Suprapubic skin (tissue), 4 donors: ENCODE measurements at regions not wholly inside any gene's neighbourhood (a gene's known extent, or its start where the extent isn't known, plus 50 kb on each side); places are given as distances from the start of the nearest gene placed in this dataset.

Source experiments
- EP300 ChIP-seq: sonication (generic); formaldehyde crosslinking; IDR thresholded peaks from one replicate; pipeline ENCODE4 v1.6.1; 2017; ENCODE audit warnings: antibody characterized with exemption
- POLR2A ChIP-seq, 2 donors: fragments of 450-650 bp; IDR thresholded peaks; one replicate each; pipeline ENCODE4 v1.6.1; 2017; ENCODE audit warnings: antibody characterized with exemption in 2 of 2, mild to moderate bottlenecking in 2 of 2, moderate library complexity in 2 of 2
- POLR2AphosphoS5 ChIP-seq, 3 donors: sonication (generic); formaldehyde crosslinking; IDR thresholded peaks; one replicate each; pipeline ENCODE4 v1.6.1; 2017; ENCODE audit warnings: antibody characterized with exemption in 3 of 3
- TF ChIP-seq, protein P1 (sequence below), 2 donors: fragments of 200-600 bp in 1 of 2; fragments of 450-650 bp in 1 of 2; sonication (generic) in 1 of 2; IDR thresholded peaks; one replicate each; pipeline ENCODE4 v1.5.1; 2016 to 2019; ENCODE audit warnings: antibody characterized with exemption in 2 of 2, mild to moderate bottlenecking in 1 of 2, moderate library complexity in 1 of 2

GRCh38 chr10:107706096-107706725, 541.7 kb upstream of the SORCS1 start:
- TF ChIP-seq, protein P1, sequence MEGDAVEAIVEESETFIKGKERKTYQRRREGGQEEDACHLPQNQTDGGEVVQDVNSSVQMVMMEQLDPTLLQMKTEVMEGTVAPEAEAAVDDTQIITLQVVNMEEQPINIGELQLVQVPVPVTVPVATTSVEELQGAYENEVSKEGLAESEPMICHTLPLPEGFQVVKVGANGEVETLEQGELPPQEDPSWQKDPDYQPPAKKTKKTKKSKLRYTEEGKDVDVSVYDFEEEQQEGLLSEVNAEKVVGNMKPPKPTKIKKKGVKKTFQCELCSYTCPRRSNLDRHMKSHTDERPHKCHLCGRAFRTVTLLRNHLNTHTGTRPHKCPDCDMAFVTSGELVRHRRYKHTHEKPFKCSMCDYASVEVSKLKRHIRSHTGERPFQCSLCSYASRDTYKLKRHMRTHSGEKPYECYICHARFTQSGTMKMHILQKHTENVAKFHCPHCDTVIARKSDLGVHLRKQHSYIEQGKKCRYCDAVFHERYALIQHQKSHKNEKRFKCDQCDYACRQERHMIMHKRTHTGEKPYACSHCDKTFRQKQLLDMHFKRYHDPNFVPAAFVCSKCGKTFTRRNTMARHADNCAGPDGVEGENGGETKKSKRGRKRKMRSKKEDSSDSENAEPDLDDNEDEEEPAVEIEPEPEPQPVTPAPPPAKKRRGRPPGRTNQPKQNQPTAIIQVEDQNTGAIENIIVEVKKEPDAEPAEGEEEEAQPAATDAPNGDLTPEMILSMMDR (IDR thresholded peaks at IDR 0.05), result no peak
- TF ChIP-seq EP300 (no peak), POLR2AphosphoS5 (IDR thresholded peaks at IDR 0.05) (no peak), POLR2A (IDR thresholded peaks at IDR 0.05) (no peak)
